ENCODE measurements at regions not wholly inside any gene's neighbourhood (a gene's known extent, or its start where the extent isn't known, plus 50 kb on each side); places are given as distances from the start of the nearest gene placed in this dataset.

- no peak for FAIRE-seq
- H2AFZ ChIP-seq (ENCODE audit: low read depth, low read length) = no peak overlapping the region
- no peaks in the 10 kb centered on the region for H3K36me3 ChIP-seq (ENCODE audit: control insufficient read depth in 2 of 2, extremely low read depth in 1 of 2, insufficient read depth in 2 of 2, low read length in 2 of 2)
- H3K79me2 ChIP-seq (ENCODE audit: control insufficient read depth, insufficient read depth, low read length) = no peaks in the 10 kb centered on the region
- H3K27ac ChIP-seq (ENCODE audit: insufficient read depth, low read depth, low read length) = no peak overlapping the region
- CTCF ChIA-PET = no interaction called here
- no peak for TF ChIP-seq MYC (IDR thresholded peaks at IDR 0.05; ENCODE audit: low read depth, low read length)
- TF ChIP-seq POLR2AphosphoS5 (IDR thresholded peaks at IDR 0.05; ENCODE audit: insufficient read depth, low read depth, low read length) = no peak
- TF ChIP-seq FOS (IDR thresholded peaks at IDR 0.05; ENCODE audit: borderline replicate concordance, insufficient read depth, low read length) = no peak
- no peak for TF ChIP-seq MAX (IDR thresholded peaks at IDR 0.05; ENCODE audit: insufficient read depth, insufficient read length)
- no peak for TF ChIP-seq GATA2 (IDR thresholded peaks at IDR 0.05; ENCODE audit: insufficient read depth, insufficient read length, low read depth, low read length)
- TF ChIP-seq EZH2 (IDR thresholded peaks at IDR 0.05; ENCODE audit: borderline replicate concordance, low read depth, low read length, severe bottlenecking) = no peak
- TF ChIP-seq JUN (IDR thresholded peaks at IDR 0.05; ENCODE audit: borderline replicate concordance, insufficient read depth, insufficient read length, low read depth) = no peak
- no peak for TF ChIP-seq CTCF (IDR thresholded peaks at IDR 0.05; ENCODE audit: extremely low read depth in 1 of 2, insufficient read depth in 1 of 2, low read depth in 1 of 2, low read length in 2 of 2)
- TF ChIP-seq POLR2A (IDR thresholded peaks at IDR 0.05; ENCODE audit: low read depth, low read length) = no peak
- no peak overlapping the region for H3K4me3 ChIP-seq (replicated peaks in 1 of 3; ENCODE audit: insufficient read depth in 1 of 3, low read depth in 1 of 3, low read length in 3 of 3)
- no peaks in the 10 kb centered on the region for H3K9me1 ChIP-seq (replicated peaks; ENCODE audit: control insufficient read depth, extremely low read depth, insufficient read depth, low read length)
- POLR2A ChIA-PET = no interaction called here
- no TSS peak for BruUV-seq (replicated peaks)
- no peak overlapping the region for H3K9ac ChIP-seq (replicated peaks; ENCODE audit: extremely low read depth, insufficient read depth, low read length)
- H3K4me1 ChIP-seq (ENCODE audit: control insufficient read depth, extremely low read depth, insufficient read depth, low read length) = no peaks in the 10 kb centered on the region
- H3K27me3 ChIP-seq (ENCODE audit: control insufficient read depth in 2 of 2, insufficient read depth in 2 of 2, low read length in 2 of 2) = no peaks in the 10 kb centered on the region
- H3K4me2 ChIP-seq (ENCODE audit: insufficient read depth, low read length) = no peak overlapping the region
- dilution Hi-C loops (cut with MboI; ENCODE audit: extremely low pct_ligation_motif_present, low sequenced_read_pairs) (no loop called here), intact Hi-C loops (cut with micrococcal nuclease) (no loop called here)
- H4K20me1 ChIP-seq (replicated peaks; ENCODE audit: control insufficient read depth, extremely low read depth, insufficient read depth, low read length) = no peaks in the 10 kb centered on the region
- no peaks in the 10 kb centered on the region for H3K9me3 ChIP-seq (replicated peaks; ENCODE audit: control insufficient read depth, insufficient read depth, low read length)
- DNase-seq (ENCODE audit: low read depth, low spot score) = no peak
Measured at GRCh38 chr20:40175296-40175695, 513.7 kb downstream of the MAFB start.
